Caco-2 (cell line): ENCODE measurements at regions not wholly inside any gene's neighbourhood (a gene's known extent, or its start where the extent isn't known, plus 50 kb on each side); places are given as distances from the start of the nearest gene placed in this dataset.

Source experiments
- BruUV-seq: library from RNA; stranded (reverse); fragments of 400-500 nt; replicated peaks from 2 replicates; lab custom pipeline; 2021; lab: Mats Ljungman, UMichigan
- CTCF ChIA-PET: fragments of 300-600 bp; sonication (Branson Sonifier 250); formaldehyde crosslinking; loops from one replicate; lab custom pipeline; 2022; ENCODE audit warnings: antibody characterized with exemption; lab: Charles Lee
- POLR2A ChIA-PET: fragments of 300-600 bp; sonication (Branson Sonifier 250); formaldehyde crosslinking; loops from one replicate; lab custom pipeline; 2022; ENCODE audit warnings: antibody characterized with exemption; lab: Charles Lee
- DNase-seq, 2 experiments: peaks; one replicate each; pipeline versions ENCODE4 v3.0.0 to v3.0.0-alpha.2; 2020 to 2022
- H3K27me3 ChIP-seq: replicated peaks from 2 replicates; pipeline ENCODE4 v1.6.0; 2011; ENCODE audit warnings: low read length; ENCODE audit not compliant: control insufficient read depth, insufficient read depth
- H3K36me3 ChIP-seq: 2 replicates; pipeline ENCODE4 v1.5.1; 2011; ENCODE audit warnings: low read length; ENCODE audit not compliant: control insufficient read depth, insufficient read depth
- H3K4me1 ChIP-seq: fragments of 250-450 bp; sonication (Bioruptor Pico); 2 replicates; pipeline ENCODE4 v1.5.1; 2020; ENCODE audit warnings: mild to moderate bottlenecking
- H3K4me3 ChIP-seq: 2 replicates; pipeline ENCODE4 v1.5.1; 2011; ENCODE audit warnings: low read depth, mild to moderate bottlenecking, control low read depth, low read length
- H3K9me3 ChIP-seq: fragments of 250-450 bp; sonication (Bioruptor Pico); 2 replicates; pipeline ENCODE4 v1.5.1; 2020; ENCODE audit warnings: mild to moderate bottlenecking, moderate library complexity
- H3K27ac Mint-ChIP-seq: one replicate; pipeline ENCODE4 v1.8.0; 2022; ENCODE audit warnings: mixed read lengths; ENCODE audit not compliant: unreplicated experiment
- H3K27me3 Mint-ChIP-seq: one replicate; pipeline ENCODE4 v1.8.0; 2022; ENCODE audit warnings: mixed read lengths; ENCODE audit not compliant: insufficient read depth, unreplicated experiment
- H3K36me3 Mint-ChIP-seq: one replicate; pipeline ENCODE4 v1.8.0; 2022; ENCODE audit warnings: mild to moderate bottlenecking, mixed read lengths; ENCODE audit not compliant: insufficient read depth, unreplicated experiment
- H3K4me1 Mint-ChIP-seq: one replicate; pipeline ENCODE4 v1.8.0; 2022; ENCODE audit warnings: low read depth, mixed read lengths; ENCODE audit not compliant: unreplicated experiment
- H3K4me3 Mint-ChIP-seq: one replicate; pipeline ENCODE4 v1.8.0; 2022; ENCODE audit warnings: mild to moderate bottlenecking, moderate library complexity, mixed read lengths; ENCODE audit not compliant: unreplicated experiment
- H3K9me3 Mint-ChIP-seq: one replicate; pipeline ENCODE4 v1.8.0; 2022; ENCODE audit warnings: mixed read lengths; ENCODE audit not compliant: unreplicated experiment
- CTCF ChIP-seq, 2 experiments: fragments of 200-600 bp in 1 of 2; IDR thresholded peaks; 1 replicate in 1 of 2; 2 replicates in 1 of 2; pipeline versions ENCODE4 v1.5.1 to v1.8.0; 2011 to 2022; ENCODE audit warnings: antibody characterized with exemption in 1 of 2, control low read depth in 1 of 2, inconsistent platforms in 1 of 2, low read depth in 1 of 2, low read length in 1 of 2, mild to moderate bottlenecking in 1 of 2, moderate library complexity in 1 of 2; ENCODE audit not compliant: insufficient read depth in 1 of 2, severe bottlenecking in 1 of 2, unreplicated experiment in 1 of 2
- intact Hi-C: fragments of 100-400 bp; cut with micrococcal nuclease; formaldehyde crosslinking; loops from one replicate; pipeline ENCODE4 v1.10.0; 2022; ENCODE audit not compliant: unreplicated experiment

- peaks cover 3% of the 10 kb centered on the region for H3K27me3 Mint-ChIP-seq
- intact Hi-C loops: no loop called here
- no peak for TF ChIP-seq CTCF (IDR thresholded peaks at IDR 0.05; ENCODE audit: insufficient read depth in 1 of 2, low read depth in 1 of 2, low read length in 1 of 2, severe bottlenecking in 1 of 2, unreplicated experiment in 1 of 2)
- no peaks in the 10 kb centered on the region for H3K4me1 Mint-ChIP-seq
- no peaks in the 10 kb centered on the region for H3K9me3 Mint-ChIP-seq
- ChIA-PET POLR2A (no interaction called here), CTCF (no interaction called here)
- Histone ChIP-seq H3K36me3 (no peaks in the 10 kb centered on the region), H3K4me3 (no peak overlapping the region), H3K4me1 (no peaks in the 10 kb centered on the region), H3K9me3 (no peaks in the 10 kb centered on the region), H3K27me3 (no peaks in the 10 kb centered on the region; the same call in 1 of the 2 replicates)
- no TSS peak for BruUV-seq
- H3K27ac Mint-ChIP-seq: no peak overlapping the region
- no peak overlapping the region for H3K4me3 Mint-ChIP-seq
- no peaks in the 10 kb centered on the region for H3K36me3 Mint-ChIP-seq
- no peak for DNase-seq
Measured at GRCh38 chr5:159849437-159850083, 66.7 kb upstream of the ADRA1B start.

- no peaks in the 10 kb centered on the region for H3K36me3 Mint-ChIP-seq
- CTCF ChIA-PET: no interaction called here
- no peak for DNase-seq
- Histone ChIP-seq H3K9me3 (no peaks in the 10 kb centered on the region), H3K4me1 (no peaks in the 10 kb centered on the region), H3K27me3 (no peaks in the 10 kb centered on the region; the same call in 1 of the 2 replicates), H3K4me3 (no peak overlapping the region), H3K36me3 (no peaks in the 10 kb centered on the region)
- no TSS peak for BruUV-seq
- POLR2A ChIA-PET: no interaction called here
- no peaks in the 10 kb centered on the region for H3K4me1 Mint-ChIP-seq
- H3K9me3 Mint-ChIP-seq: no peaks in the 10 kb centered on the region
- H3K4me3 Mint-ChIP-seq: no peak overlapping the region
- intact Hi-C loops: no loop called here
- no peak overlapping the region for H3K27ac Mint-ChIP-seq
- no peak for TF ChIP-seq CTCF (IDR thresholded peaks at IDR 0.05; ENCODE audit: insufficient read depth in 1 of 2, low read depth in 1 of 2, low read length in 1 of 2, severe bottlenecking in 1 of 2, unreplicated experiment in 1 of 2)
- H3K27me3 Mint-ChIP-seq: peaks cover 6% of the 10 kb centered on the region
Measured at GRCh38 chr5:159850160-159850559, 66.1 kb upstream of the ADRA1B start.

GRCh38 chr5:159851053-159851452 is 65.2 kb upstream of the ADRA1B start:
- no peak for DNase-seq
- Histone ChIP-seq H3K36me3 (no peaks in the 10 kb centered on the region), H3K9me3 (no peaks in the 10 kb centered on the region), H3K27me3 (no peaks in the 10 kb centered on the region; the same call in 1 of the 2 replicates), H3K4me3 (no peak overlapping the region), H3K4me1 (no peaks in the 10 kb centered on the region)
- H3K4me1 Mint-ChIP-seq: no peaks in the 10 kb centered on the region
- H3K27ac Mint-ChIP-seq: no peak overlapping the region
- no TSS peak for BruUV-seq
- POLR2A ChIA-PET: no interaction called here
- CTCF ChIA-PET: no interaction called here
- H3K27me3 Mint-ChIP-seq: peaks cover 12% of the 10 kb centered on the region
- no peaks in the 10 kb centered on the region for H3K9me3 Mint-ChIP-seq
- TF ChIP-seq CTCF (IDR thresholded peaks at IDR 0.05; ENCODE audit: insufficient read depth in 1 of 2, low read depth in 1 of 2, low read length in 1 of 2, severe bottlenecking in 1 of 2, unreplicated experiment in 1 of 2): no peak
- no peak overlapping the region for H3K4me3 Mint-ChIP-seq
- H3K36me3 Mint-ChIP-seq: no peaks in the 10 kb centered on the region
- intact Hi-C loops: no loop called here
